Cortex of kidney (tissue), 1 donor: ENCODE measurements at regions not wholly inside any gene's neighbourhood (a gene's known extent, or its start where the extent isn't known, plus 50 kb on each side); places are given as distances from the start of the nearest gene placed in this dataset.

Experiments
- DNase-seq: peaks from one replicate; lab custom pipeline; 2025; lab: John Stamatoyannopoulos, UW

DNA sequence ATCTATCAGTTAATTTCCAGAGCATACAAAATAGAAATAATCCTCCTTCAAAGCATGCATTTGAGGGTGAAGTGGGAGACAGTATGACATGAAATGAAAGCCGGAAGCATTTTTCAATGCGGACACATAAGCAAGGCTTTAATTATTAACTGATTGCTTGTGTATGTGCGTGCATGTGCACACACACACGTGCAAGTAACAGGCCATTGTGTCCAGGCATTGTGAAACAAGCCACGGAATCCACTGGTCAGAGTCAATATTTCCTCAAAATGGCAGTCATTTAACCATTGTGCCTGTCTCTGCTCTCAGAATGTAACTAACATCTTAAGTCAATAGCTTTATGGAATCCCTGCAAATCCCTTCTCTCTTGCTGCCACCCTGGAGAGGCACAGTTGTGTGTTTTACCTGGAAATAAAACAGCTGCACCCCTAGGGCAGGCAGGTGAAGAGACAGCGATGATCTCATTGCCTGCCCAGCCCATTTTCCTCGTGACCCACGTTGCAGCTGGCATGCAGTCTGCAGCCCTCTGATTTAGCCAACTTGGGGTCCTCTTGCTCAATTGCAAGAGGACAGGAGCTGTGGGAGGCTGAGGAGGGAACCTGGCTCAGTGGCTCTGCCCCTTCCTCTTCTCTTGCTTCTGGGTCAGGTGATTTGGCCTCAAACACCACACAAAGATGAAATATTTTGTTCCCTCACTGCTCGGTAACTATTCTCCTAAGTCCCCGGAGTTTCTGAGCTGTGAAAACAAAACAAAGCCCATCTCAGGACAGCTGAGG is 500.9 kb upstream of the ZMIZ1 start:
- DNase-seq = no peak

DNA sequence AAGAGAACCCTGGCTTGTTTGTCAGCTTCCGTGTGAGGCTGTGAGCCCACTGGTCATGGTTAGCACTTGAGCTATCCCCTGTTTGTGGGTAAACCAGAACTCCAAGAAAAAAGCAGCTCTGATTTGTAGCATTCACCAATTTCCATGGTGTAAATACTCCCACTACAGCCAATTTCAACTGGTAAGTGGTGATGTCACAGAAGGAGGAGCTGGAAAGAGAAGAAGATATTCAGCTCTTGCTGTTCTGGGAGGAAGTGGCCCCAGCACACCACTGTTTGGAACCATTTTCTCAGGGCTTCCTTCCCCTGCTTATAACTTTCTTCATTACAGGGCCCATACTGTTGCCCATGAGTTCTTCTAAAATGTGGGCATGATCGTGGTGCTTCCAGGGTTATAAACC is 500.1 kb upstream of the ZMIZ1 start:
- no peak for DNase-seq

DNA sequence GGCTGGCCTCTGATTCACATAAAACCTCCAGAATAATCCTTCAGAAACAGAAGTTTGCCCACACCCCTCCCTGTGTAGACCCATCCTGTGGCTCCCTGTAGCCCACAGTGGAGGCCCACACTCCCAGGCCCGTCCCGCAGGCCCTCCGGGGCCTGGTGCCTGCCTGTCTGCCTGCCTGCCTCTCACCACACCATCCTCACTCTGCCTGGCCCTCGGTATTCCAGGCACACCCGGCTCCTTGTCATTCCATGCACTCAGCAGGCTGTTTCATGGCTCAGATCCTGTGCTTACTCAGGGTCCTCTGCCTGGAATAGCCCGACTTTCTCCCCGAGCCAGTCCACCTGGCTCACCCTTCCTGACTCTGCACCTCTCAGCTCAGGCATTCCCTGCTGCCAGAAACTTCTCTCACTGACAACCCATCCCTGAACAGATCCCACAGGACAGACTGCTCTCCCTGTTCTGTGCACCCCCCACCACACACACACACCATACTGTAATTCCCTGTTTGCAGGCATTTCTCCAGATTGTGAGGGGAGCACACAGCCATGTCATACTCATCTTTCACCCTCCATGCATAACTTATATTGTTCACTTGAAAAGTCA is 498.0 kb upstream of the ZMIZ1 start:
- DNase-seq = no peak

DNA sequence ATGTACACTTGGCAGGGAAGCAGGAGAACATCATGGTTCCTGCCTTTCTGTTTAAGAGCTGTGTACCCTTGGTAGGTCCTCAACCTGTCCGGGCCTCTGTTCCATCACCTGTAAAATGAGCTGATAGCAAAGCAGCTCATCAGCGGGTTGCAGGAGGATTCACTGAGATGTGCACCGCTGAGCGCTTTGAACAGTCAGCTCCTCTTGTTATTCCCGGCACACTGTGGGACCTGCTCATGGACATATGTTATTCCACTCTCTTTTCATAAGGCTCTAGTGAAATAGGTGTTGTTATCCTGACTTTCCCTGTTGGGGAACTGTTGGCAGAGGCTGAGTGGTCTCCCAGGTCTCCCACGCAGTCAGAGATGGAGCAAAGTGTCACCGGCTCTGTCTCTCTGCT is 497.5 kb upstream of the ZMIZ1 start:
- no peak for DNase-seq

DNA sequence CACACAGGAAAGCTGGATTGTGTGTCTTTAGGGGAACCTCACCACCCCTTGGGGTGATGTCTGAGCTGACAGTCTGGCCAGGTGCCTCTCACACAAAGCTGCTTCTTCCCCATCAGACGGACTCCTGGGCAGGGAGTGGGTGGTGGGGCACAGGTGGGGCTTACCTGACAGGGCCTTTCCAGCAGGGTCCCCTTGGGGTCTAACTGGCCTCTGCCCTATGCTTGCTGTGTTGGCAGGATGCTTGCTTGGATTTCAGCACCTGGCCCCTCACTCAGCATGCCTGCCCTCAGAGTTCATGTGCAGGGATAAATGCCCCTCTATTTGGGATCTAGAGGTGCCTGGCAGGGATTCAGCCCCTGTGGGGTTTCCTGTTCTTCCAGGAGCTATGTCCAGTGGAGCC is 496.9 kb upstream of the ZMIZ1 start:
- DNase-seq = no peak

DNA sequence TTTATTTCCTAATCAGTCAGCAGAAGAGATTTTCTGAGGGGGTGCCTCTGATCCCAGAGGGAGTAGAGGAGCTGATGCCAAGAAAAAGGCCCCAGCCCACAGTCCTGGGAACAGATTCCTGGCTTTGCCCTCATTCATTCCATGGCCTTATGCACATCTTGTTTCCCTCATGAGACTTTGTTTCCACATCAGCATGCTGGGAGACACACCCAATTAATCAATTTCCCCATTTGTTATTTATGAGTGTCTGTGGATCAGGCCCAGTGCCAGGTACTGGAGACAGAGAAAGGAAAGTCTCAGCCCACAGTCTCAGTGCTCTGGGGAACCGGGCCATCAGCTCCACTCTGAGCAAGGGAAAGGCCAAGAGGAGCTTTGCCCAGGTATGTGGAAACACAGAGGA is 496.2 kb upstream of the ZMIZ1 start:
- no peak for DNase-seq

DNA sequence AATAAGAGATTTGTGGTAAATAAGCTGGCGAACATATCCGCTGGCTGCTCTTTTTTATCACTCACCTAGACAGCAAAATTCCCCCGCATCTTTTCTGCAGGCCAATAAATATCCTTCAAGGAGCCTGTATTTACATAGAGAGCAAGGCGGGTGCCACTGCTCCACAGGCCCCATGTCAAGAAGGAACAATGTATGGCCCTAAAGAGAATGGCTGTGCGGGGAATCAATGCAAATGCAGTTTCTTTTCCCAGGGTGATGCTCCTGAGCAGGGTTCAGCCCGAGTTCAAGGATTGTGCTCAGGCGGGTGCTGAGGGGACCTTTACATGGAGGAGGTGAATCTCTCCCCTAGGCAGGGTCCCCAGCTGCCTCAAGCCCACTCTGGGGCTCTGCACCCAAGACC is 494.2 kb upstream of the ZMIZ1 start:
- no peak for DNase-seq

DNA sequence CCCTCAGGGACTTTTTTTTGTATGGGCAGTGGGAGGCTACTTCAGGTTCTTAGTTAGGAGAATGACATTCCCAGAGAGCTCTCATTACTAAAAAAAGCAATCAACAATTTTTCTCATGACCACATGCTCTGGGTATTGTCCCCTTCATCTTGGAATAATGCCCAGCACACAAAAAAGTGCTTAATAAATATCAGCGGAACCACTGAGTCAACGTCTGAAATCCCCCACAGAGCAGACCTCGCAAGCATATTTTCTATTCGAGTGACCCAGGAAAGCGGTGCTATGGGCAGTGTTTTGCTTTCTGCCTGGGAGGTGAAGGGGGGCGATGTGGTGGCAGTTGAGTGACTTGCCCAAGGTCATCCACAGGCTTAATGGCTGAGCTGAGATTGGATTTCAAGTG is 493.4 kb upstream of the ZMIZ1 start:
- no peak for DNase-seq

DNA sequence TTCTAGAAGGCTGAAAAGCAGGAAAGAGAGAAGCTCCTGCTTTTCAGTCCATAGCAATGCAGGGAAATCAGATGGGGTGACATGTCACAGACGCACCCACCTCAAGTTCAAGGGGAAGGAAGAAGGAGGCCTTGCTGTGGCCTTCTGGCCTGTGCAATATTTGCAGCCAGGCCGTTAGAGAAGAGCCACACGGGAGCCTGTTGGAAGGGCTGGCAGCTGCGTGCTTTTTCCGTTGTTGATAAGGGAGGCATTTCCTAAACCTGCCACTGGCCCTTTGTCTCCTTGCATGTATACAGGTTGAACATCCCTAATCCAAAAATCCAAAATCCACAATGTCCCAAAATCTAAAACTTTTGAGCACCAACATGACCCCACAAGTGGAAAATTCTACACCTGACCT is 492.5 kb upstream of the ZMIZ1 start:
- DNase-seq = no peak

DNA sequence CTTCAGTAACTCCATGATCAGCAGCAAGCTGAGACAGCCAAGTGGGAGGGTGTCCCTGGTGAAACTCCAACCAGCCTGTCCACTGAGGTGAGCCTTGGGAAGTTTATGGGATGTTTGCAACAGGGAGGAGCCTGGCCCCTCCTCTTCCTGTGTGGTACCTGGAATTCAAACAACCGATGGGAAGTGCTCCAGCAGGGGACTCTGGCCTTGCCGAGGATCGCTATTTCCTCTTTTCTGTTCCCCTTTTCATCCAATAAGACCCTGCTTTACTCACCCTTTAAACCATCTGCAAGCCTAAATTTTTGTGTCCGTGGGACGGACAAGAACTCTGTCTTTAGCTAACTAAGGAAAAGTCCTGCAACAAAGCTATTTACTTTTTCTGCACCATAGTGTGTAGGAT is 491.1 kb upstream of the ZMIZ1 start:
- DNase-seq = no peak

DNA sequence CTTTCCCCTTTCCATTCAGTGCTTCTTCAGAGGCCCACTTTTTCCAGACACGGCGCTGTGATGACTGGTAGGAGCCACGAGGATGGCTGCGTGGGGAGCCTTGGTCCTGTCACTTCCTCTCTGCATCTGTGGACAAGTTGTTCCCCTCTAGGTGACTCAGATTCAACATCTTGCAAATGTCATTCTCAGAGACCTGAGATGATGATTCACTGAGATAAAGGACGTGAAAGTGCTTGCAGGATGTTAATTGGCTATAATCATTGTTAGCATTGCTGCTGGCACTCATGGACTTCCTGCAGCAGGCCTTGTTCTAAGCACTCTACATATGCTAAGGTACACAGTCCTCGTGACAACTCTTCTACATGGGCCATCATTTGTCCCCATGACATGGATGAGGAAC is 489.8 kb upstream of the ZMIZ1 start:
- no peak for DNase-seq

DNA sequence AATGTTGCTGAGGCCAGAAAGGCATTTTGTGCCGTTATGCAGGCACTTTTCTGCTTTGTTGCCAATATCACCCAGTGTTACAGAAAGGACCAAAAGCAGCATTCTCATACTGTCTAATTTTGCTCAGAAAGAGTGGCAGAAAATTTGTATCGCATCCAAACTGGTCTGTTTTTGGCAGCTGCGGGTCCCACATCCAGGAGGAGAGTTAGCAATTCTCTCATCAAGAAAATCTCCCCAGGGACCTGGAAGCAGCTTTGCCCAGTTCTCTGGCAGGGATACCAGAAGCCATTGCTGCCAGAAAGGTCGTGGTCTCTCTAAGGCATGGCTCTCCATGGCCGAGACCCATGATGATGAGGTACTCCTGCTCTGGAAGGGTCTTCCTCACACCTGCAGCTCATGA is 489.2 kb upstream of the ZMIZ1 start:
- no peak for DNase-seq

DNA sequence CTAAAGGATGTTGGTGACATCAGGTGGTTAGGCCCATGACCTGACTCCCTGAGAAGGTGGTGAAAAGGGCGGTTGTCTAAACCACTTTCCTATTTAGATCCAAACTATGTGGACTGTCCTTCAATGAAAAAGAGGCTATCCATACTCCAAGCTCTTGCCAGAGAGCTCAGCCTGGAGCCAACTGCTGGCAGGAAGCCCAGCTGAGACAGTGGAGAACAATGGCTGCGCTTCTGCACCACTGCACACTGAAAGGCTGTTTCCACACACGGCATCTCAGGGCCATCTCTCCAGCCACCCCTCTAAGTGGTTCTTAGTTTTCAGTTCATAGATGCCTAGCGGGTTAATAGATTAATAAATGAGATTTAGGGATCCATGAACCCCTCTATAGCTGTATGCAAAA is 488.8 kb upstream of the ZMIZ1 start:
- DNase-seq = no peak

DNA sequence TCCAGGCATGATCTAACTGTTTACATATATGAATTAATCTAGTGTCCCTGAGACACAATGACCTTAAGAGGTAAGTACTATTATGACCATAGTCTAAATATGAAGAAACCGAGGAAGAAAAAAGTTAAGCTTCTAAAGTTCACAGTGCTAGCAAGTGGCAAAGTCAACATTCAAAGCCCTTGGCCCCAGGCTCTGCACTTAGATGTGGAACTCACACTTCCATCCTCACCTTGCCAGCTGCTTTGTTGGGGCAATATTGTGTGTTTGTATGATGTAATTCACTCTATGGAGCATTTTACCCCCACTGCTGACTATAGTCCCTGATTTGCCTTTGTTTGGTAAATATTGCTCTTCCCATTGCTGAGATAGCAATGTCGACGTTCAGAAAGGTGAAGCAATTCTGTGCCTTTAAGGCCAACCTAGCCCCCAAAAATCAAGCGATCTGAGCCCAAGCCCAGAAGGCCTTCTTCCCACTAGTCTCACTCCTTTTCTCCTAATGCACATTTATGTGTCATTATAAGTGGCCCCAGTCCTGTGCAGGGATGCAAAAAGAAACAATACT is 487.6 kb upstream of the ZMIZ1 start:
- no peak for DNase-seq

DNA sequence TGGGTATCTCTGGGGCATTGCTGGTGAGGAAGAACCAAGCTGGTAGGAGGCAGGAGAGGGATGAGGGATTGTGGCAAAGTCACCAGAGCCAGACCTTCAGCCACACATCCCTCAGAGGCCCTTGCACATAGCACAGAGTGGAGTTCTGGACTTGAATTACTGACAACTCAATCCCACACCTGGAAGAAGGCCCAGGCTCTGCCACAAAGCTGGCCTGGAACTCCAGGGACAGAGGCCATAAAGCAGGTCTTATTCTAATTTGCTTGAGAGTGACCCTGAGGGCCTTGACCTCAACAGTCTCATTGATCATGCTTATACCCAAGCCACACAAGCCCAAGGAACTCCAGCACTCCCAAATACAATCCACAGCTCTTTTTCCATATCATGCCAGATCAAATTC is 486.2 kb upstream of the ZMIZ1 start:
- no peak for DNase-seq

DNA sequence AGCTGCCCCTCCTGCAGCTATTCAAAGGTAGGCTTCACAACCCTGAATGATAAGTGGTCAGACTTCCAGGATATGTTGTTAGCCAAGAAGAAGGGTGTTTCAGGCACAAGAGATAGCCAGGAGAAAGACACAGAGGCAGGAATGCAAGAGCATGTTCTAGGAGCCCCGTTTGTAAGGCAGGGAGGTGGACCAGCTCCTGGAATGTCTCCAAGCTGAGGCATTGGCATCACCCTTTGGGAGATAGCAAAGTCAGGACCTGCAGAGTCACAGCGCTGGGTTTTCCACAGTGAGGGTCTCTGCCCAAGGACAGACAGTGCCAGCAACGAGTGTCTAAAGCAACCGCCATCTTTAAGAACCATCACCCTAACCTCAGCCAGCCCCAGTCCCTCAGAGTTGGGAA is 484.5 kb upstream of the ZMIZ1 start:
- DNase-seq = no peak

DNA sequence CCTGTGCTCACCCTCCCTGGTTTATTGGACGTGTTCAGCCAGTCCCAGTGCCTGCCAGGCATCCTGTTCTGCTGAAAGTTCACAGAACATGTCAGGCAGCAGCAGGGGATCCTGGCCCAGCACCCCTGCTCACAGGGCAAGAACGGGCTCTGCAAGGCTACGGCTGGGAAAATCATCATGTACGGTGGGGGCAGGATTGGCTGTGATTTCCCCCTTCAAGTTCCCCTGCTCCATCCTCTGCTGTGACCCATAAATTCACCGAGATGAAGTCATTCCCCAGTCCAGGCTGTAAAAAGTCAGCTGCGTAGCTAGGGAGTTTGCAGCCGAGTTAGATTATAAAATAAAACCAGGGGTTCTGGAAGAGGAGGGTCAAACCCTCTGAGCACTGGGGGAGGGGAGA is 484.1 kb upstream of the ZMIZ1 start:
- no peak for DNase-seq

DNA sequence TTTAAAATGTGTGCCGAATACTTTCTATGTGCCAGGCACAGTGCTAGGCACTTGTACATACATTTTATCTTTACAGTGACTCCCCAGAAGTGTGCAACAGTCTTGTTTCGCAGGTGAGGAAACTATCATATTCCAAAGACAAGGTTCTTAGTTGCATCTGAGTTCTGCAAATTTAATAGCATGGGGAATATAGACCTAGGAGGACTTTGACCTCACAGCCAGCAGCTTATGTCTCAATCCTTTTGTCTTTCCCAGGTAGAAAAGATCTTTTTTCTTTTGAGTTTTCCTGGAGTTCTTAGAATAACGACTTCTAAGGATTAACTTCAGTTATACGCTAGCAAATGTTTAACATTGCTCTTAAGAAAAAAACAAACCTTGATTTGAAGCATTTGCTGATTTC is 482.8 kb upstream of the ZMIZ1 start:
- DNase-seq = no peak

DNA sequence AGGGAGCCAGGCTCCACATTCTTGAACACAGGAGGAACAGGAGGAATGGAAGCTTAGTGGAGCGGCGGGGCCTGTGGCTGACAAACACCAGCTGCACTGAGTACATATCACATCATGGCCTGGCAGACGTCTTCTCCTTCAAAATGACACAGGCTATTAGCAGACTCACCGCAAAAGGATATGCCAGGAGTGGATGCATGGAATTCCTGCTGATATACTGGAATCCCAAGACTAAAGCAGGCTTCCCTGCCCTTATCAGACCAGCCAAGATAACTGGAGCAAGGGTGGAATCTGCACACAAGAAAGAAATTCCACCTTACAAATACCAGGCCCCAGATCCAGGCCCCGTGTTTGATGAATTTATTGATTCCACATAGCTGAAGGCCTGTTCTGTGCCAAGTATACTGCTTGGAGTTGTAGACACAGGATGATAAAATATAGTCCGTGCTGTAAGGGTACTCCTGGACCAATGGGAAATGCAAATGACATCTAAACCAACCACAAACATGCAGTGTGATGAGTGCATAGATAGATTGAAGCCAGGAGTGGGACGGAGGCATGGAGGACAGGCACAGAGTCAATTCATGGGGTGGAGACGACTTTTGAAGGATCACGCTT is 480.5 kb upstream of the ZMIZ1 start:
- DNase-seq = no peak

DNA sequence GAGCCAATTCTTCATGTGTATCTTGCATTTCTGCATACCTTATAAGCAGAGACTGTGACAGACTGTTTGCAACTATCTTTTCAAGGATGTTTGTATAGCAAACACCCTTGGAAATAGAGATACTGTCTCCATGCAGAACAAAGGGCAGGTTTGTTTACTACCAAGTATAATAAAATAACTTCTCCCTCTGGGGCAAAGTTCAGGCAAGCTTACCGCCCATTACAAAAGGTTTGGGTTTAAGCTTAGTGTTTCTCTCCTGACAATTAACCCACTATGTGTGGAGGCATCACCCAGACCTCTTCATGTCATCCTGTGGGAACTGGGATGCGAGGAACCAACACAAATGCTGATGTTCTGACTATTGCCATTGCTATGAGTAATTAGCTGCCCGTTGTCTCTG is 479.1 kb upstream of the ZMIZ1 start:
- no peak for DNase-seq

DNA sequence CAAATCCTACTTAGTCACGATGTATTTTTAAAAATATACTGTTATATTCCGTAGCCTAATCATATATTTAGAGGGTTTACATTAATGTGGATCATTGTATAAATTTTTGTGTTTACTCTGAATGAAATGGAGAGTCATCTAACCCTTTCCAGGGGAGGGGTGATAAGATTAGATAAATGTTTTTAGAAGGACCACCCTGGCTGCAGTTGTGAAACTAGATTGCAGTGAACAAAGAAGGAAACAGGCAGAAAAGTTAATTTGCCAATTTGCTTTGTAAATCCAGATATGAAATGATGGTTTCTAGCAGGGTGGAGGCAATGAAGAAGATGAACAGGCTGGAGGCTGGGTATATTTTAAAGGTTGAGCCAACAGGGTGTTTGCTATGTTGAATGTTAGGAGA is 477.7 kb upstream of the ZMIZ1 start:
- DNase-seq = no peak

DNA sequence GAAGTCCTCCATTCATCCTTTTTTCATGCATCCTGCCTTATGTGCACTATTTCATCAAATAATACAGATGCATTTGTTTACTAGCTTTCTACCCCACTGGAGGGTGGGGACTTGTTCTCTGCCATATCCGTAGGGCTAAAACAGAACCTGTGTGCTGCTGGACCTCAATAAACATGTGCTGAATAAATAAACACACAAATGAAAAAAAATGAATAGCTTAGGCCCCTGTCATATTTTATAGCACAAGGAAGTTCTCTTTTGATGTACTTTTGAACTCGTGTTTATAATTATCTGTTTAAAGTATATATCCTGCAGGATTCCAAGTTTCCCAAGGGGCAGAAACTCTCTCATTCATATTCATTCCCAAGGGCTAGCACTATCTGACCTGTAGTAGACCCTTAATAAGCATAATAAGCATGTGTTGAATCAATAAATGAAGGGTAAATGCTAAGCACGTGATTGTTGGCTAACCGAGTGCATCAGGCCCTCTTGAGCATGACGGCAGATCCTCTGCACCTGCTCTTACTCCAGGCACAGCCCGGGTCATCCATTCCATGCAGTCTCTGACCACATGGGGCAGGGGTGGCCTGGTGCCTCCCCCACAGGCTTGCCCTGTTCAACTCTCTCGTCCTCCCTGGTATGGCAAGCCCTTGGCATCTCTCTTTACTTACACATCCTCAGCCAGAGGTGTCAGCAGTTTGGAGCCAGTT is 474.1 kb upstream of the ZMIZ1 start:
- DNase-seq = no peak

DNA sequence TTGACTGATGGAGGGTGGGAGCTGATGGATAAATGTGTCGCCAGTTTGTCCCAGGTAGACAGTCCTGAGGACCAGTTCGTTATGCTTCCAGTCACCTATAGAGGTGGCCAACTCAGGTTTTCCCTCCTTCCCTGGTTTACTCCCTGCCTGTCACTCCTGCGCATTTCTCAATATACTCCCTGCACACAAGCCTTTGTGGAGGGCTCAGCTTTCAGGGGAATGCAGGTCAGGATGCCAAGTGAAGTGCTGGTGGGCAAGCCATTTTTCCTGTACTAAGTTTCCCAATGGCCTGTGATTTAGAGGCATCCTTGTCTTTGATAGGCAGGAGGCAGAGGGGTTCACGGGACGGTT is 473.5 kb upstream of the ZMIZ1 start:
- DNase-seq = no peak
